ENCODE measurements at regions not wholly inside any gene's neighbourhood (a gene's known extent, or its start where the extent isn't known, plus 50 kb on each side); places are given as distances from the start of the nearest gene placed in this dataset.
"Not testable (repeated sequence)": the region's sequence is repeated elsewhere in the genome, so short reads cannot be mapped to it uniquely, and the experiment has no call there.

DNA sequence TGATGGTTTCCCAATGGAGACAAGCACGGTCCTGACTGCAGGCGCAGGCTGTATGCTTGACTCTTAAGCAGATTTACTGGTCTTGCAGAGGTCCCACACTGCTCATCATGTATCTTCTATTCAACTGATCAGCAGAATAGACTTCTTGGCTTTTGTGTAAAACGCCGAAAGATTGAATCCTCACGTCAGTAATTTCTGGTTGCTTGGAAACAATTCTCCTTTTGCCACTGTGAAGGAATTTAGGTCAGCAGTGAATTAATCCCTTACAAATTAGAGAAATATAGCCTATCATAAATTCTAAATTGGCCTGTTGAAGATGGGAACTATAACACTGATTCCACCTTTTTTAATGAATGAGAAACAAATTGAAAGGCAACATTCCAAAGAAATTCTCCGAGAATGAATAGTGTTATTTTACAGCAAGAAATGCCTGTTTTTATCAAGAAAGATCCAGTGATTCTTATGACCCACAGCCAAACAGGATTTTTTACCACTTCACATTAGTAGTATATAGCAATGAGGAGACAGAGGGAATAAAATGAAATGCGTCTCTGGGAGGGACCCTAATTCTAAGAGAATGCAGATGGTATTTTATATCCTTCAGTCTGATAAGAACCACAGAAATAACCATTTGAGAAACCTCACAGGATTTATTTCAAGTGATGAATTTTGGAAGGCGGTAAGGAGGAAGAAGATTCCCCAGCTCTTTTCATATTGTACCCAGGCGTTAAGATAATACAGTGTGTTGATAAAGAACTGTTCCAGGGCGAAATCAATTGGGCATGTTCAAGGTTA lies 362.5 kb downstream of the RAB38 start:
- Histone ChIP-seq H3K36me3 (ENCODE audit: insufficient read depth, low read length) (no peaks in the 10 kb centered on the region), H3K4me1 (ENCODE audit: insufficient read depth, low read length) (no peaks in the 10 kb centered on the region)

DNA sequence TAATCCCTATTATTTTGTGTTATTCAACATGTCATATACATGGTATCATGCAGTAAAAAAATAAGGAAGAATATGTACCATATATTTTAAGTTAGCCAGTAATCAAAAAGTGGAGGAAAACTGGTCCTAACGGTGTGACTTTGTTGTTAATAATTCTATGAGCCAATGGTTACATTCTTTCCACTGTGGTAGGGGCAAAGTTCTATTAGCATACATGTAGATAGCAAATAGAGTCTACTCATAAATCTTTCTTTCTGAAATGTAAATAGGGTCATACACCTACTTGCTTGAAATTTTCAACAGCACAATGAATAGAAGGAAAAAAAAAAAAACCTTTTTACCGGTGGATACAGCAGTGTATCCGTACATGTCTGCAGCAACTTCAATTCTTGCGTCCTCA lies 364.8 kb downstream of the RAB38 start:
- H3K9ac ChIP-seq (ENCODE audit: low read depth, low read length), result no peak overlapping the region
- no peaks in the 10 kb centered on the region for H3K9me3 ChIP-seq (ENCODE audit: control insufficient read depth, insufficient read depth, low read length)
- no peaks in the 10 kb centered on the region for H3K36me3 ChIP-seq (ENCODE audit: insufficient read depth, low read length)
- H3K4me1 ChIP-seq (ENCODE audit: insufficient read depth, low read length), result no peaks in the 10 kb centered on the region

More for the DNA sequence above, 362.5 kb downstream of the RAB38 start:
- no peaks in the 10 kb centered on the region for H3K9me3 ChIP-seq (ENCODE audit: control insufficient read depth, insufficient read depth, low read length)
- H3K9ac ChIP-seq (ENCODE audit: low read depth, low read length), result no peak overlapping the region

DNA sequence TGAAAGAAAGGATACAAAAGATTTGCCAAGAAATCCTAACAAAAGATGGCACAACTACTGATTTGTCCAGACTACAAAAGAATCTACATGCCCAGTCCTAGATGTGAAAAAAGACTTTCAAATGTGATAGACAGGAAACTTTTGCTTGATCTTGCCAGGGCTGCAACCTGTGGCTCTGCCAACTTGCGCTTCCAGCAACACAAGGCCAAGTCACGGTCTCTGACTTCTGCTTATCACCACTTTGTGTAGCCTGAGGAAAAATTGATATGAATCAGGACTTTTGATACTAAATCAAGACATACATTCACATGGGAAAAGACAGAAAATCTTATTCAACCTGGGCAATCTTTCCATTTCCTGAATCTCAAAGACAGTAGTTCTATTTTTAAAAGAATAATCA lies 366.0 kb downstream of the RAB38 start:
- H3K4me1 ChIP-seq (ENCODE audit: insufficient read depth, low read length), result no peaks in the 10 kb centered on the region

DNA sequence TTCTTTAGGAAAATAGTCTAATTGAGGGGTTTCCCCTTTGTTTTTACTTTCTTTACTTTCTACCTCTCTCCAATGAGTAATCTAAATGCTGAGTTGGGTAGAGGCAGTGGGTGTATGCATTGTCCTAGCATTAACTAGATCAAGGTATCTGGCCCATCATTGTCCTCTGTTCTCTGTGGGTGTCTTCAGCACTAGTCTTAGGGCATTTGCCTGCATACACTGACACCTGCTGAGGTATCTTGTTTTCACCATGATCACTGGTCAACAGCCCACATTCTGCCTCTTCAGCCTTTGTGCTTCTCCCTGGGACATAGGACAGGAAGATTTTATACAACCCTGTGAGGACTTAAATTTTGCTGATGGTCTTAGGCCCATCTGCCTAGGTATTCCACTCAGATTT lies 371.1 kb downstream of the RAB38 start:
- no peaks in the 10 kb centered on the region for H3K9me3 ChIP-seq (ENCODE audit: control insufficient read depth, insufficient read depth, low read length)
- no peaks in the 10 kb centered on the region for H3K36me3 ChIP-seq (ENCODE audit: insufficient read depth, low read length)

More for the DNA sequence above, 366.0 kb downstream of the RAB38 start:
- no peaks in the 10 kb centered on the region for H3K36me3 ChIP-seq (ENCODE audit: insufficient read depth, low read length)
- H3K9ac ChIP-seq (ENCODE audit: low read depth, low read length), result no peak overlapping the region
- no peaks in the 10 kb centered on the region for H3K9me3 ChIP-seq (ENCODE audit: control insufficient read depth, insufficient read depth, low read length)

DNA sequence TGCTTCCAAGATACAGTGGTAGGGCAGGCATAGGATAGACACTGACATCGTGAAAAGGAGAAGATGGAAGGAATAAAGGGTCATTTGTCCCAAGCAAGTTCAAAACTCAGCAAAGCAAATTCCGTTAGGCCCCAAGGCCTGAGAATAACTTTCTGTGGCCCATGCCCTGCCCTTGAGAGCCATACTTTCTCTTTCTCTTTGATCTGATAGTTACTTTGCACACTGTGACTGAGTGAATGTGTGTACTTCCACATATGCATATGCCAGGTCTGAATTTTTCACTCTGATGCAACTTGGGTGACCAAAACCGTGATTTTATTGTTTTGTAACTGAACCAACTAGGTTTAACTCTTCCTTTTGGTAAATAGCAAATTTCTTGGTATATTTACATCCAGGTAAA lies 371.5 kb downstream of the RAB38 start:
- H3K36me3 ChIP-seq (ENCODE audit: insufficient read depth, low read length), result no peaks in the 10 kb centered on the region
- no peak overlapping the region for H3K9ac ChIP-seq (ENCODE audit: low read depth, low read length)
- no peaks in the 10 kb centered on the region for H3K4me1 ChIP-seq (ENCODE audit: insufficient read depth, low read length)
- H3K9me3 ChIP-seq (ENCODE audit: control insufficient read depth, insufficient read depth, low read length), result no peaks in the 10 kb centered on the region

More for the DNA sequence above, 371.1 kb downstream of the RAB38 start:
- Histone ChIP-seq H3K4me1 (ENCODE audit: insufficient read depth, low read length) (no peaks in the 10 kb centered on the region), H3K9ac (ENCODE audit: low read depth, low read length) (no peak overlapping the region)

DNA sequence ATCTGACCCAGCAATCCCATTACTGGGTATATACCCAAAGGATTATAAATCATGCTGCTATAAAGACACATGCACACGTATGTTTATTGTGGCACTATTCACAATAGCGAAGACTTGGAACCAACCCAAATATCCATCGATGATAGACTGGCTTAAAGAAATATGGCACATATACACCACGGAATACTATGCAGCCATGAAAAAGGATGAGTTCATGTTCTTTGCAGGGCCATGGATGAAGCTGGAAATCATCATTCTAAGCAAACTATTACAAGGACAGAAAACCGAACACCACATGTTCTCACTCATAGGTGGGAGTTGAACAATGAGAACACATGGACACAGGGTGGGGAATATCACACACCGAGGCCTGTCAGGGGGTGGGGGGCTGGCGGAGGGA lies 390.4 kb downstream of the RAB38 start:
- H3K36me3 ChIP-seq (ENCODE audit: insufficient read depth, low read length); H3K9ac ChIP-seq (ENCODE audit: low read depth, low read length); H3K9me3 ChIP-seq (ENCODE audit: control insufficient read depth, insufficient read depth, low read length): not testable (repeated sequence)

DNA sequence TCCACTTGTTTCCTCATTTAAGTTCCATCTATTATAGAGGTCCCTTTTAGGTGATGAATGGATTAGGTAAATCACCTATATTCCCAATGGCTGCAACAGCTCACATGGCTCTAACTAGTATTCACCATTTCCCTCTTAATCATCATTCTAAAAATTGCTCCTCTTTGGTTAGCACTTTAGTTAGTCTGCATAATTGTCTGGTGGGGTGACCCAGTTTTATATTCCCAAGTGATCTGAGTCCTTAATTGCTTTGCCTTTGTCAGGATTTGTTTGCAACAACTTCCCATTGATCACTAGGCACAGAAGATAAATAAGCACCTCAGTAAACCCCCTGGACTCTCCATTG lies 395.2 kb downstream of the RAB38 start:
- H3K36me3 ChIP-seq (ENCODE audit: insufficient read depth, low read length), result no peaks in the 10 kb centered on the region
- H3K9ac ChIP-seq (ENCODE audit: low read depth, low read length), result no peak overlapping the region
- H3K4me1 ChIP-seq (ENCODE audit: insufficient read depth, low read length), result 0 out of 2 replicates have a peak, but pooled peaks cover 6% of the 10 kb centered on the region
- H3K9me3 ChIP-seq (ENCODE audit: control insufficient read depth, insufficient read depth, low read length), result no peaks in the 10 kb centered on the region

More for the DNA sequence above, 390.4 kb downstream of the RAB38 start:
- not testable (repeated sequence) for H3K4me1 ChIP-seq (ENCODE audit: insufficient read depth, low read length)

DNA sequence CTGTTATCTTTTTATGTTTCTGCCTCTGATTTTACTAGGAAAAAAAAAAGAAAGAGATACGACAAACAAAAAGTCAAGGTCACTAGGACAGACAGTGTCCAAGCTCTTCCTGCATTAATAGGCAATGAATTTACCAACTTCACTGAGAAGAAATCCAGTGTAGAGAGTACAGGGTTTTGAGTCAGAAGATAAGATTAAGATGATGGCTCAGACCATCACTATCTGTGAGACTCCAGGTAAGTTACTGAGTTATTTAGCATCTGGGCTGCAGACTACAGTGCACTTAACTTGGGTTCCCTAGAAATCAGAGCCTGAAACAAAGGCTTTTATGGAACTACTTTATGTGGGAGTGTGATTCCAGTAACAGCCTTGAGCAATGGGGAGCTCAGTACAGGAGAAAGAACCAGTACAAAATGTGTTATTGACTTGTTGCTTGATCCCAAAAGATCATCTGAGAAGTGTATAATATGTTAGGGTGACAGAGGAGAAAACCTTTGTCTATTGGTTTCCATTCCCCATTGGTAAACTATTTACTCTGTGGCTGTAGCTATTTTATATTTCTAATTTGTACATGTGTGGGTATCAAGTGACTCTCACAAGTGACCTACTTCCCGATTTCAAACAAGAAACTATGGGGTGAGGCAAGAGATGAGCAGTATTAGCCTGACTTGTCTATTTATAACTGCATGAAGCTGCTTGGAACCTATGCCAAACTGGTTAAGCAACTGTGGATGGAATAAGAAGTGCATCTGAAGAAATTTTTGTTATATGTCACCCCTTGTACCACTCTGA lies 395.8 kb downstream of the RAB38 start:
- Histone ChIP-seq H3K9ac (ENCODE audit: low read depth, low read length) (no peak overlapping the region), H3K4me1 (ENCODE audit: insufficient read depth, low read length) (0 out of 2 replicates have a peak, but pooled peaks cover 6% of the 10 kb centered on the region), H3K9me3 (ENCODE audit: control insufficient read depth, insufficient read depth, low read length) (no peaks in the 10 kb centered on the region), H3K36me3 (ENCODE audit: insufficient read depth, low read length) (no peaks in the 10 kb centered on the region)

DNA sequence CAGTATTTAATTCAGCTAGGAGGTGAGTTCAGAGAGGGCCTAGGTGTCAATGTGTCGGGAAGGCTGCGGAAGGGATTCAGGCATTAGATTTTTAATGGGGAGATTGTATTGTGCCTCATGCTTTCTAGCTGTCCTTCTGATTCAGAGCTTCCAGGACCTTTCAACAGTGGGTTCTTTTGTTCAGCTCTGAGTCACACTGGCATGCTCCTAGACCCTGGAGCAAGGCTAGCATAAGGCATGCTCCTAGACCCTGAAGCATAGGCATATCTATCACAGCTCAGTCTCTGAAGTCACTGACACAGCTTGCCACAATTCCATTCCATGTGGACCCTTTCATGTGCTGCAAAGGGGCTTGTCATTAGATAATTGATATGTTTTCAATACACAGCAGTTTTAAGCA lies 396.9 kb downstream of the RAB38 start:
- Histone ChIP-seq H3K9ac (ENCODE audit: low read depth, low read length) (no peak overlapping the region), H3K4me1 (ENCODE audit: insufficient read depth, low read length) (0 out of 2 replicates have a peak, but pooled peaks cover 6% of the 10 kb centered on the region), H3K9me3 (ENCODE audit: control insufficient read depth, insufficient read depth, low read length) (no peaks in the 10 kb centered on the region), H3K36me3 (ENCODE audit: insufficient read depth, low read length) (no peaks in the 10 kb centered on the region)

DNA sequence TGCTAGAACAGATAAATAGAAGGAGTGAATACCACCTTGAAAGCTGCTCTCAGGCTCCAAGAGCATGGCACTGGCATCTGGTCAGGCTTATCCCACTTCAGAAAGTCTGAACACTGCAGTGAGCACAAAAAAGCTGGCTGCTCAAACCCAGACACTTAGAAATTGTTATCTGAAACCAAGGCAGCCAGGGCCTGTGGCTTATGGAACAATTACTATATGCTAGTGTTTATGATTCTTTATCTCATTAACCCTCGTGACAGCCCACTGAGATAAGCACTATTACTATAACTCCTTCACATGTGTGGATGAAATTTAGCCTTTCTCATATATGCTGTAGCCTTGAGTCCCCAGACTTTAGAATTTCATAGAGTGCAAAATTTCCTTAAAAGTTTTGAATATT lies 400.2 kb downstream of the RAB38 start:
- H3K36me3 ChIP-seq (ENCODE audit: insufficient read depth, low read length), result no peaks in the 10 kb centered on the region
- 0 out of 2 replicates have a peak, but pooled peaks cover 6% of the 10 kb centered on the region for H3K4me1 ChIP-seq (ENCODE audit: insufficient read depth, low read length)
- H3K9ac ChIP-seq (ENCODE audit: low read depth, low read length), result no peak overlapping the region
- H3K9me3 ChIP-seq (ENCODE audit: control insufficient read depth, insufficient read depth, low read length), result no peaks in the 10 kb centered on the region

DNA sequence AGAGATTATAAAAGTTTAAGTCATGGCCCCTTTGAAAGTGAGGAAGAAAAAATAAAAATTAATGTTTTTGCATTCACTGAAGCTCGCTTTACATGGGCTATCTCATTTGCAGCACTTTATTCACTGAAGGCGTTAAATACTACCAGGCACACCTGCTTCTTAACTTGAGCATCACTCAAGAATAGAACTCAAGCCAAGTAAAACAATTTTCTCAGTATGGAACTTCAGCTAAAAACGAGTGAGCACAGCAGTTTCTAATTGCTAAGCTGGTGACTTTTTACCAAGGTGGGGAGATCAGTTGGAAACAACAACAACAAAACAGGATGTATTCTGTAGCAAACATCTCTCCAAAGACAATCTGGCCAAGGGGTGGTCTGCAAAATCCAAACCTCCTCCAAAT lies 405.6 kb downstream of the RAB38 start:
- Histone ChIP-seq H3K9me3 (ENCODE audit: control insufficient read depth, insufficient read depth, low read length) (no peaks in the 10 kb centered on the region), H3K36me3 (ENCODE audit: insufficient read depth, low read length) (no peaks in the 10 kb centered on the region), H3K9ac (ENCODE audit: low read depth, low read length) (no peak overlapping the region), H3K4me1 (ENCODE audit: insufficient read depth, low read length) (no peaks in the 10 kb centered on the region)

DNA sequence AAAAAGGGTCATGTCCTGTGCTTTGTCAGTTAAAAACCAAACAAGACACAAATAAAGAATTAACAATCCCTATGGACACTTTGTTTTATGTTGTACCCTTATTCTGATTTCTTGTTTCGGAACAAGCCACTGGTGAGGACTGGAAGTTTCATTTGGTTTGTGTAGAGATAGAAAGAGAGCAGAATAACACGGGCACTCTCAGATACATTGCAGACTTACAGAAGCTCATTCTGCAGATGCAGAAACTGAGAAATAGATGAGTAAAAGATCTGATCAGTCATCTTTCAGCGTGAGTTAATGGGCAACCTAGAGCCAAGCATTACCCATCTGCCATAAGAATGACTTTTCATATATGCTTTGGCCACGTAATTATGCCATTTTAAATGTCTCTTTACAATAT lies 407.6 kb downstream of the RAB38 start:
- Histone ChIP-seq H3K36me3 (ENCODE audit: insufficient read depth, low read length) (no peaks in the 10 kb centered on the region), H3K4me1 (ENCODE audit: insufficient read depth, low read length) (no peaks in the 10 kb centered on the region), H3K9ac (ENCODE audit: low read depth, low read length) (no peak overlapping the region), H3K9me3 (ENCODE audit: control insufficient read depth, insufficient read depth, low read length) (no peaks in the 10 kb centered on the region)

DNA sequence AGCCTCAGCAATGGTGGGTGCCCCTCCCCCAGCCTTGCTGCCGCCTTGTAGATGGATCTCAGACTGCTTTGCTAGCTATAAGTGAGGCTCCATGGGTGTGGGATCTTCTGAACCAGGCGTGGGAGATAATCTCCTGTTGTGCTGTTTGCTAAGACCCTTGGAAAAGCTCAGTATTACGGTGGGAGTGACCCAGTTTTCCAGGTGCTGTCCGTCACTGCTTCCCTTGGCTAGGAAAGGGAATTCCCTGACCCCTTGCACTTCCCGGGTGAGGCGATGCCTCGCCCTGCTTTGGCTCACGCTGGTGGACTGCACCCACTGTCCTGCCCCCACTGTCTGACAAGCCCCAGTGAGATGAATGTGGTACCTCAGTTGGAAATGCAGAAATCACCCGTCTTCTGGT lies 411.2 kb downstream of the RAB38 start:
- not testable (repeated sequence) for H3K36me3 ChIP-seq (ENCODE audit: insufficient read depth, low read length); H3K9ac ChIP-seq (ENCODE audit: low read depth, low read length); H3K9me3 ChIP-seq (ENCODE audit: control insufficient read depth, insufficient read depth, low read length); H3K4me1 ChIP-seq (ENCODE audit: insufficient read depth, low read length)

DNA sequence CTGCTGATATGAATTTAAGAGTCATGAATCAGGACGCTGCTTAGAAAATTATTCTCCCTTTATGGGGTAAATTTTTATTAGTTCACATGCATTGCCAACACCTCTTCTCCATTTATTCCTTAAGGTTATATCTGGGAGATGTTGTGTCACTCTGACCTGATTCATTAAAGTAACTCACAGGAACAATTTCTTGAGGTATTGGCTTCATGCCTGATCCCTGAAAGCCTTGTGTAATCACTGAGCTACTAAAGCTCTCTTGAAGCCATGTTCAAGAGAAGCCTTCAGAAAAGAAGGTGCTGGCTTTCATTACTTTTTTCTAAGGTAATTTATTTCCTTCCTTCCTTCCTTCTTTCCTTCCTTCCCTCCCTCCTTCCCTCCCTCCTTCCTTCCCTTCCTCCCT lies 420.6 kb downstream of the RAB38 start:
- Histone ChIP-seq H3K36me3 (ENCODE audit: insufficient read depth, low read length) (no peaks in the 10 kb centered on the region), H3K9me3 (ENCODE audit: control insufficient read depth, insufficient read depth, low read length) (no peaks in the 10 kb centered on the region), H3K9ac (ENCODE audit: low read depth, low read length) (no peak overlapping the region), H3K4me1 (ENCODE audit: insufficient read depth, low read length) (no peaks in the 10 kb centered on the region)

DNA sequence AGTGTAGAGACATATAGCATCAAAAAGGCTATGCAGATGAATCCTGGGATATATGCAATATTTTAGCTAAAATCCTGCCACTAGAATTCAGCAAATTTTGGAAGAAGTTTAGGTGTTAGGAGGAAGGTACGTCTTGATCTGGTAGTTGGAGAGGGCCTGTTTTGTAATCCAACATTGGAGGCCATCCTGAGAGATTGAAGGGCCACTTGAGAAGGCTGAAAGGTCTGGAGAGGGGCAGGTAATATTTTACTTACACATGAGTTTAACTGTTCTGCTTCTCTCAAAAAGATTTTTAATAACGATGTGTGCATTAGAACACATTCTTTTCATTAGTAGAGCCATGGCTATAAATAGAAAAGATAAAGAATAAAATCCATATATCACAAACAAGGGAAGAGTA lies 422.1 kb downstream of the RAB38 start:
- H3K9ac ChIP-seq (ENCODE audit: low read depth, low read length), result no peak overlapping the region
- H3K36me3 ChIP-seq (ENCODE audit: insufficient read depth, low read length), result no peaks in the 10 kb centered on the region
- no peaks in the 10 kb centered on the region for H3K9me3 ChIP-seq (ENCODE audit: control insufficient read depth, insufficient read depth, low read length)
- no peaks in the 10 kb centered on the region for H3K4me1 ChIP-seq (ENCODE audit: insufficient read depth, low read length)

Data from ES-I3 (cell line).